Spleen (tissue), 7 donors: ENCODE measurements at regions not wholly inside any gene's neighbourhood (a gene's known extent, or its start where the extent isn't known, plus 50 kb on each side); places are given as distances from the start of the nearest gene placed in this dataset.

Experiments
- CTCF ChIP-seq, 11 experiments: fragments of 200-600 bp in 7 of 11; fragments of 450-650 bp in 4 of 11; sonication (generic) in 4 of 11; IDR thresholded peaks in 8 of 11; conservative IDR thresholded peaks in 3 of 11; 1 replicate in 7 of 11; 2 replicates in 4 of 11; pipeline versions ENCODE4 v1.4.0 to v1.8.0; 2016 to 2021; ENCODE audit warnings: antibody characterized with exemption in 11 of 11, inconsistent platforms in 4 of 11, mild to moderate bottlenecking in 1 of 11
- POLR2A ChIP-seq, 3 donors: fragments of 450-650 bp; IDR thresholded peaks; one replicate each; pipeline ENCODE4 v1.5.1; 2017; ENCODE audit warnings: antibody characterized with exemption in 3 of 3, mild to moderate bottlenecking in 1 of 3
- POLR2AphosphoS5 ChIP-seq, 3 donors: sonication (generic); formaldehyde crosslinking; IDR thresholded peaks; one replicate each; pipeline ENCODE4 v1.5.1; 2017; ENCODE audit warnings: antibody characterized with exemption in 3 of 3
- donor health status: DM: no; HTN: no; CAD: no; lungs with moderate emphysema.
- donor health status: DM: no; HTN: no; CAD: no.
- donor health status: DM: no; HTN: no; CAD: no.

GRCh38 chr19:30701178-30701577 lies 329.0 kb downstream of the ZNF536 start:
- no peak for TF ChIP-seq POLR2A (IDR thresholded peaks at IDR 0.05)
- no peak for TF ChIP-seq POLR2AphosphoS5 (IDR thresholded peaks at IDR 0.05)
- TF ChIP-seq CTCF (IDR thresholded peaks at IDR 0.05 in 8 of 11, conservative IDR thresholded peaks at IDR 0.05 in 3 of 11) = no peak
